Esophagus squamous epithelium (tissue), 5 donors: ENCODE measurements at regions not wholly inside any gene's neighbourhood (a gene's known extent, or its start where the extent isn't known, plus 50 kb on each side); places are given as distances from the start of the nearest gene placed in this dataset.

Experiments used
- DNase-seq: peaks from one replicate; lab custom pipeline; 2025; lab: John Stamatoyannopoulos, UW
- H3K27ac ChIP-seq, 4 donors: fragments of 200-600 bp; sonication (generic); one replicate each; pipeline ENCODE4 v1.5.1; 2016 to 2019; ENCODE audit warnings: mild to moderate bottlenecking in 1 of 4
- H3K27me3 ChIP-seq, 4 donors: fragments of 200-600 bp; sonication (generic); 1 replicate in 3 of 4; 2 replicates in 1 of 4; pipeline versions ENCODE4 v1.5.1 to v1.6.0; 2017 to 2021; ENCODE audit warnings: antibody characterized with exemption in 1 of 4
- H3K36me3 ChIP-seq, 3 donors: fragments of 200-600 bp; sonication (generic); one replicate each; pipeline ENCODE4 v1.5.1; 2016 to 2019
- H3K4me1 ChIP-seq, 3 donors: fragments of 200-600 bp; sonication (generic); one replicate each; pipeline ENCODE4 v1.5.1; 2017 to 2019
- H3K4me3 ChIP-seq, 4 donors: fragments of 200-600 bp; sonication (generic); 1 replicate in 3 of 4; 2 replicates in 1 of 4; pipeline ENCODE4 v1.5.1; 2016 to 2019; ENCODE audit warnings: mild to moderate bottlenecking in 2 of 4, moderate library complexity in 1 of 4
- H3K9me3 ChIP-seq, 3 donors: fragments of 200-600 bp; sonication (generic); one replicate each; pipeline ENCODE4 v1.5.1; 2016 to 2019
- CTCF ChIP-seq, 6 experiments: fragments of 450-650 bp in 4 of 6; fragments of 200-600 bp in 2 of 6; sonication (generic) in 2 of 6; IDR thresholded peaks; one replicate each; pipeline ENCODE4 v1.5.1; 2016 to 2019; ENCODE audit warnings: antibody characterized with exemption in 6 of 6, mild to moderate bottlenecking in 4 of 6, moderate library complexity in 4 of 6
- POLR2A ChIP-seq, 4 donors: fragments of 450-650 bp; IDR thresholded peaks; one replicate each; pipeline ENCODE4 v1.6.1; 2017; ENCODE audit warnings: antibody characterized with exemption in 4 of 4, mild to moderate bottlenecking in 4 of 4, moderate library complexity in 3 of 4
- WGBS, 2 donors: methylation state at CpG; one replicate each; pipeline ENCODE4 v1.1.5; 2018; 5-methylcytosine and 5-hydroxymethylcytosine counted together
- intact Hi-C: fragments of 100-400 bp; cut with DNase I; formaldehyde crosslinking; loops from one replicate; pipeline ENCODE4 v1.15.0; 2022
- donor health status: DM: yes; HTN: yes; CAD: no.

GRCh38 chr5:8864053-8864452, 681.8 kb downstream of the SEMA5A start:
- H3K9me3 ChIP-seq: no peaks in the 10 kb centered on the region
- no peaks in the 10 kb centered on the region for H3K4me1 ChIP-seq
- H3K4me3 ChIP-seq: no peak overlapping the region
- intact Hi-C loops: no loop called here
- DNase-seq: no peak
- no peak overlapping the region for H3K27ac ChIP-seq
- H3K27me3 ChIP-seq: no peaks in the 10 kb centered on the region
- WGBS, 2 donors: 26 to 67% methylated on average over 2 to 3 of the region's 4 CpGs
- no peaks in the 10 kb centered on the region for H3K36me3 ChIP-seq
- TF ChIP-seq CTCF (IDR thresholded peaks at IDR 0.05) (peak in 1 of 6 experiments; percentile 49), POLR2A (IDR thresholded peaks at IDR 0.05) (no peak)

GRCh38 chr5:8865266-8865665, 680.6 kb downstream of the SEMA5A start:
- intact Hi-C loops: no loop called here
- TF ChIP-seq CTCF (IDR thresholded peaks at IDR 0.05): no peak
- no peak for TF ChIP-seq POLR2A (IDR thresholded peaks at IDR 0.05)
- 50 to 74% methylated on average over 5 of the region's 5 CpGs for WGBS, 2 donors
- no peaks in the 10 kb centered on the region for H3K27me3 ChIP-seq
- no peak overlapping the region for H3K27ac ChIP-seq
- no peaks in the 10 kb centered on the region for H3K9me3 ChIP-seq
- no peak overlapping the region for H3K4me3 ChIP-seq
- H3K36me3 ChIP-seq: no peaks in the 10 kb centered on the region
- no peak for DNase-seq
- no peaks in the 10 kb centered on the region for H3K4me1 ChIP-seq

- no peaks in the 10 kb centered on the region for H3K27me3 ChIP-seq
- no peaks in the 10 kb centered on the region for H3K36me3 ChIP-seq
- H3K4me3 ChIP-seq: no peak overlapping the region
- H3K9me3 ChIP-seq: no peaks in the 10 kb centered on the region
- 74 to 77% methylated on average over 7 of the region's 7 CpGs for WGBS, 2 donors
- TF ChIP-seq POLR2A (IDR thresholded peaks at IDR 0.05) (no peak), CTCF (IDR thresholded peaks at IDR 0.05) (no peak)
- DNase-seq: no peak
- intact Hi-C loops: no loop called here
- H3K27ac ChIP-seq: no peak overlapping the region
- no peaks in the 10 kb centered on the region for H3K4me1 ChIP-seq
These were observed 680.0 kb downstream of the SEMA5A start for GRCh38 chr5:8865686-8866374.

- TF ChIP-seq POLR2A (IDR thresholded peaks at IDR 0.05): no peak
- TF ChIP-seq CTCF (IDR thresholded peaks at IDR 0.05): no peak
- 74 to 94% methylated on average over 1 of the region's 1 CpG for WGBS, 2 donors
- H3K4me3 ChIP-seq: no peak overlapping the region
- H3K9me3 ChIP-seq: no peaks in the 10 kb centered on the region
- H3K4me1 ChIP-seq: no peaks in the 10 kb centered on the region
- intact Hi-C loops: no loop called here
- H3K27me3 ChIP-seq: no peaks in the 10 kb centered on the region
- no peaks in the 10 kb centered on the region for H3K36me3 ChIP-seq
- DNase-seq: no peak
- H3K27ac ChIP-seq: no peak overlapping the region
These were observed 677.6 kb downstream of the SEMA5A start for GRCh38 chr5:8868283-8868682.

GRCh38 chr5:8869932-8870331, 675.9 kb downstream of the SEMA5A start:
- Histone ChIP-seq H3K4me1 (no peaks in the 10 kb centered on the region), H3K4me3 (no peak overlapping the region), H3K27ac (no peak overlapping the region), H3K27me3 (no peaks in the 10 kb centered on the region), H3K9me3 (no peaks in the 10 kb centered on the region), H3K36me3 (no peaks in the 10 kb centered on the region)
- intact Hi-C loops: no loop called here
- DNase-seq: no peak
- 82 to 86% methylated on average over 12 of the region's 12 CpGs for WGBS, 2 donors
- TF ChIP-seq POLR2A (IDR thresholded peaks at IDR 0.05): no peak
- no peak for TF ChIP-seq CTCF (IDR thresholded peaks at IDR 0.05)
